ENCODE measurements at regions not wholly inside any gene's neighbourhood (a gene's known extent, or its start where the extent isn't known, plus 50 kb on each side); places are given as distances from the start of the nearest gene placed in this dataset.

- H3K9me3 Mint-ChIP-seq, result no peaks in the 10 kb centered on the region
- TF ChIP-seq CTCF (IDR thresholded peaks at IDR 0.05), result no peak
- DNase-seq, result no peak
- ChIA-PET CTCF (no interaction called here), POLR2A (no interaction called here)
- H3K36me3 Mint-ChIP-seq (ENCODE audit: low read depth), result no peaks in the 10 kb centered on the region
- peaks cover 1% of the 10 kb centered on the region for H3K27me3 Mint-ChIP-seq
- no peak overlapping the region for H3K4me3 Mint-ChIP-seq
- ATAC-seq (ENCODE audit: low read depth), result no peak
- no peaks in the 10 kb centered on the region for H3K4me1 Mint-ChIP-seq
- H3K27ac Mint-ChIP-seq, result no peak overlapping the region
- intact Hi-C loops (cut with micrococcal nuclease), result loop anchor here (5.0 to 10.0 kb wide), 3 partner anchors 543 to 1826 kb away; no protein-coding TSS in a partner anchor
Observed at GRCh38 chr1:194298007-194298598, 1111.7 kb upstream of the B3GALT2 start.

- Mint-ChIP-seq H3K27me3 (peaks cover 3% of the 10 kb centered on the region), H3K4me1 (no peaks in the 10 kb centered on the region), H3K27ac (no peak overlapping the region), H3K36me3 (ENCODE audit: low read depth) (no peaks in the 10 kb centered on the region), H3K4me3 (no peak overlapping the region), H3K9me3 (no peaks in the 10 kb centered on the region)
- intact Hi-C loops (cut with micrococcal nuclease), result loop anchor here (5.0 to 10.0 kb wide), 3 partner anchors 542 to 1825 kb away; no protein-coding TSS in a partner anchor
- no peak for DNase-seq
- TF ChIP-seq CTCF (IDR thresholded peaks at IDR 0.05), result no peak
- no peak for ATAC-seq (ENCODE audit: low read depth)
- ChIA-PET POLR2A (no interaction called here), CTCF (no interaction called here)
Observed at GRCh38 chr1:194297094-194297493, 1110.7 kb upstream of the B3GALT2 start.

- ATAC-seq (ENCODE audit: low read depth) (no peak), DNase-seq (no peak)
- Mint-ChIP-seq H3K4me1 (peaks cover under 1% of the 10 kb centered on the region), H3K9me3 (no peaks in the 10 kb centered on the region), H3K27me3 (peaks cover 3% of the 10 kb centered on the region), H3K36me3 (ENCODE audit: low read depth) (no peaks in the 10 kb centered on the region), H3K27ac (no peak overlapping the region), H3K4me3 (no peak overlapping the region)
- ChIA-PET POLR2A (no interaction called here), CTCF (no interaction called here)
- TF ChIP-seq CTCF (IDR thresholded peaks at IDR 0.05), result no peak
- intact Hi-C loops (cut with micrococcal nuclease), result loop anchor here (5.0 to 10.0 kb wide), 3 partner anchors 541 to 1824 kb away; no protein-coding TSS in a partner anchor
Observed at GRCh38 chr1:194296201-194296600, 1109.8 kb upstream of the B3GALT2 start.

- CTCF ChIA-PET, result interaction anchor here (1.1 to 1.8 kb wide), 4 partner anchors 110 to 1112 kb away, joined by 3 to 5 read pairs (median 4); partner anchors contain the start of gene B3GALT2
- H3K4me3 Mint-ChIP-seq, result no peak overlapping the region
Observed at GRCh38 chr1:194295685-194296084, 1109.3 kb upstream of the B3GALT2 start.

More at GRCh38 chr1:194295685-194296084, 1109.3 kb upstream of the B3GALT2 start:
- ATAC-seq (ENCODE audit: low read depth) (peak; percentile 98), DNase-seq (no peak)
- Mint-ChIP-seq H3K4me1 (peaks cover 5% of the 10 kb centered on the region), H3K27ac (no peak overlapping the region), H3K9me3 (no peaks in the 10 kb centered on the region), H3K27me3 (peaks cover 3% of the 10 kb centered on the region), H3K36me3 (ENCODE audit: low read depth) (no peaks in the 10 kb centered on the region)
- POLR2A ChIA-PET, result no interaction called here
- peak; percentile 28 for TF ChIP-seq CTCF (IDR thresholded peaks at IDR 0.05)
- intact Hi-C loops (cut with micrococcal nuclease), result loop anchor here (1.0 to 10.0 kb wide), 7 partner anchors 135 to 1823 kb away; no protein-coding TSS in a partner anchor
